Endothelial cell of umbilical vein (primary cell): ENCODE measurements at regions not wholly inside any gene's neighbourhood (a gene's known extent, or its start where the extent isn't known, plus 50 kb on each side); places are given as distances from the start of the nearest gene placed in this dataset.

Experiments used
- BruUV-seq: library from RNA; stranded (reverse); fragments of 400-500 nt; replicated peaks from 2 replicates; lab custom pipeline; 2021; lab: Mats Ljungman, UMichigan
- CTCF ChIA-PET: fragments of 300-600, 350-600 bp; sonication (Branson Sonifier 250); formaldehyde crosslinking; loops from one replicate; lab custom pipeline; 2021; ENCODE audit warnings: antibody characterized with exemption, inconsistent platforms; lab: Charles Lee
- POLR2A ChIA-PET: fragments of 300-600, 350-600 bp; sonication (Branson Sonifier 250); formaldehyde crosslinking; loops from one replicate; lab custom pipeline; 2021; ENCODE audit warnings: antibody characterized with exemption, inconsistent platforms; lab: Charles Lee
- DNase-seq: peaks from one replicate; pipeline ENCODE4 v3.0.0-alpha.2; 2011; ENCODE audit warnings: low read depth, low spot score
- FAIRE-seq: peaks from 2 replicates; lab custom pipeline; 2011; peaks lifted over from hg19 to GRCh38; lab: Jason Lieb, UNC
- H2AFZ ChIP-seq: 2 replicates; pipeline ENCODE4 v1.6.0; 2012; ENCODE audit warnings: low read depth, low read length, control low read depth, inconsistent platforms
- H3K27ac ChIP-seq: 2 replicates; pipeline ENCODE4 v1.5.1; 2011; ENCODE audit warnings: low read depth, mild to moderate bottlenecking, control low read depth, low read length, moderate library complexity; ENCODE audit not compliant: insufficient read depth
- H3K27me3 ChIP-seq, 2 experiments: 2 replicates each; pipeline versions ENCODE4 v1.6.0 to v1.6.1; 2011; ENCODE audit warnings: low read length in 2 of 2, mixed read lengths in 1 of 2; ENCODE audit not compliant: control insufficient read depth in 2 of 2, insufficient read depth in 2 of 2
- H3K36me3 ChIP-seq, 2 experiments: 2 replicates in 1 of 2; 3 replicates in 1 of 2; pipeline ENCODE4 v1.5.1; 2011; ENCODE audit warnings: low read length in 2 of 2, mild to moderate bottlenecking in 1 of 2, moderate library complexity in 1 of 2; ENCODE audit not compliant: control insufficient read depth in 2 of 2, insufficient read depth in 2 of 2; ENCODE audit errors: extremely low read depth in 1 of 2
- H3K4me1 ChIP-seq: 3 replicates; pipeline ENCODE4 v1.5.1; 2011; ENCODE audit warnings: mild to moderate bottlenecking, low read length; ENCODE audit not compliant: control insufficient read depth, insufficient read depth; ENCODE audit errors: extremely low read depth
- H3K4me2 ChIP-seq: 2 replicates; pipeline ENCODE4 v1.6.1; 2011; ENCODE audit warnings: low read length, control low read depth, mixed read lengths; ENCODE audit not compliant: insufficient read depth
- H3K4me3 ChIP-seq, 3 experiments: fragments of 200-600 bp in 1 of 3; sonication (generic), shearing (Covaris generic) in 1 of 3; replicated peaks in 1 of 3; 2 replicates each; pipeline ENCODE4 v1.5.1; 2011 to 2016; ENCODE audit warnings: control low read depth in 3 of 3, low read length in 3 of 3, mild to moderate bottlenecking in 2 of 3, inconsistent platforms in 1 of 3, low read depth in 1 of 3, moderate library complexity in 1 of 3; ENCODE audit not compliant: insufficient read depth in 1 of 3
- H3K79me2 ChIP-seq: 2 replicates; pipeline ENCODE4 v1.6.0; 2012; ENCODE audit warnings: low read length, inconsistent platforms; ENCODE audit not compliant: control insufficient read depth, insufficient read depth
- H3K9ac ChIP-seq: replicated peaks from 2 replicates; pipeline ENCODE3; 2011; ENCODE audit warnings: low read length, control low read depth; ENCODE audit not compliant: insufficient read depth; ENCODE audit errors: extremely low read depth
- H3K9me1 ChIP-seq: replicated peaks from 3 replicates; pipeline ENCODE4 v1.6.0; 2011; ENCODE audit warnings: mild to moderate bottlenecking, low read length; ENCODE audit not compliant: control insufficient read depth, insufficient read depth; ENCODE audit errors: extremely low read depth
- H3K9me3 ChIP-seq: replicated peaks from 2 replicates; pipeline ENCODE4 v1.5.1; 2012; ENCODE audit warnings: low read length, inconsistent platforms; ENCODE audit not compliant: control insufficient read depth, insufficient read depth
- H4K20me1 ChIP-seq: replicated peaks from 2 replicates; pipeline ENCODE3; 2011; ENCODE audit warnings: mild to moderate bottlenecking, low read length; ENCODE audit not compliant: control insufficient read depth, insufficient read depth; ENCODE audit errors: extremely low read depth
- CTCF ChIP-seq, 2 donors: IDR thresholded peaks; 1 replicate in 1 of 2; 2 replicates in 1 of 2; pipeline ENCODE4 v1.5.1; 2011; ENCODE audit warnings: low read length in 2 of 2, mild to moderate bottlenecking in 2 of 2, moderate library complexity in 2 of 2, control low read depth in 1 of 2, inconsistent platforms in 1 of 2, low read depth in 1 of 2; ENCODE audit not compliant: insufficient read depth in 1 of 2; ENCODE audit errors: extremely low read depth in 1 of 2
- EZH2 ChIP-seq: IDR thresholded peaks from 2 replicates; pipeline ENCODE4 v1.6.1; 2012; ENCODE audit warnings: borderline replicate concordance, low read depth, mild to moderate bottlenecking, moderate library complexity, low read length, inconsistent platforms; ENCODE audit not compliant: severe bottlenecking
- FOS ChIP-seq: IDR thresholded peaks from 2 replicates; pipeline ENCODE4 v1.6.1; 2011; ENCODE audit warnings: mild to moderate bottlenecking, low read length, moderate library complexity, borderline replicate concordance; ENCODE audit not compliant: insufficient read depth
- GATA2 ChIP-seq: IDR thresholded peaks from 2 replicates; pipeline ENCODE4 v1.7.0; 2011; ENCODE audit warnings: low read depth, mild to moderate bottlenecking, moderate library complexity, mixed read lengths, low read length; ENCODE audit not compliant: insufficient read length, insufficient read depth
- JUN ChIP-seq: IDR thresholded peaks from 2 replicates; pipeline ENCODE4 v1.6.1; 2011; ENCODE audit warnings: borderline replicate concordance, low read depth; ENCODE audit not compliant: insufficient read length, insufficient read depth
- MAX ChIP-seq: IDR thresholded peaks from 2 replicates; pipeline ENCODE4 v1.6.1; 2011; ENCODE audit not compliant: insufficient read depth, insufficient read length
- MYC ChIP-seq: IDR thresholded peaks from one replicate; pipeline ENCODE4 v1.6.1; 2011; ENCODE audit warnings: mild to moderate bottlenecking, low read depth, low read length
- POLR2A ChIP-seq: IDR thresholded peaks from 2 replicates; pipeline ENCODE4 v1.6.1; 2012; ENCODE audit warnings: low read depth, mild to moderate bottlenecking, control low read depth, low read length
- POLR2AphosphoS5 ChIP-seq: IDR thresholded peaks from 2 replicates; pipeline ENCODE4 v1.6.1; 2012; ENCODE audit warnings: low read depth, mild to moderate bottlenecking, control low read depth, low read length, moderate library complexity; ENCODE audit not compliant: insufficient read depth
- dilution Hi-C: fragments of 300-500 bp; cut with MboI; formaldehyde crosslinking; loops from one replicate; pipeline ENCODE4 v1.15.0; 2019; ENCODE audit warnings: low sequenced_read_pairs; ENCODE audit not compliant: extremely low pct_ligation_motif_present
- intact Hi-C: fragments of 100-400 bp; cut with micrococcal nuclease; formaldehyde crosslinking; loops from one replicate; pipeline ENCODE4 v1.10.0; 2022

DNA sequence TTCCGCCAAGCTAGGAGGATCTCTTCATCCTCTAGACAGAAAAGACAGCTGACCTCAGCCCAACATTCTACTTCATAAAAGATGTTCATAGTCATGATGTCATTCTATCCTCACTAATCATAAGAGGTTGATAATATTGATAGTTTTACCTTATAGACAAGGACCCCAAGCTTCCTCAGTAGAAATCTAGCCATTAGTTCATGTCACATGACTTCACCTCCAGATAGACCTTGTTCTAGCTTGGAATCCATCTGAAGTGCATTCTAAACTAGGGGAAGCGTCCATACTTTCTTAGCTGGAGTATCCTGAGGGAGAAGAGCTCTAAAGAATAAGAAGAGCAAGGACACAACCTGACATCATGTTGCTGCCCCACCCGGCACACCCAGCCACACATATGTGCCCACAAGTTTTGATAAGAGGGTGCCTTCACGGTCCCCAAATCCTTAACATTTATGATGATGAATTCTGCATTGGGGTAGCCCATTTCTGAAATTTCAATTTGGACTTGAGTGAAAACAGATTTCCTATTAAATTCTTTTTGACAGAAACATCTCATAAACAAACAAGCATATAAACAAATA, 292.5 kb upstream of the STXBP5 start:
- BruUV-seq: no TSS peak
- no peaks in the 10 kb centered on the region for H3K27me3 ChIP-seq
- no peaks in the 10 kb centered on the region for H3K36me3 ChIP-seq
- dilution Hi-C loops: no loop called here
- H4K20me1 ChIP-seq: no peaks in the 10 kb centered on the region
- no peak overlapping the region for H3K9ac ChIP-seq
- DNase-seq (no peak), FAIRE-seq (no peak)
- H3K4me3 ChIP-seq: no peak overlapping the region
- POLR2A ChIA-PET: no interaction called here
- TF ChIP-seq FOS: no peak
- no peak for TF ChIP-seq MAX
- TF ChIP-seq POLR2AphosphoS5: no peak
- no peak for TF ChIP-seq CTCF (IDR thresholded peaks at IDR 0.05; ENCODE audit: extremely low read depth in 1 of 2, insufficient read depth in 1 of 2, low read depth in 1 of 2, low read length in 2 of 2)
- no peak for TF ChIP-seq GATA2
- TF ChIP-seq JUN: no peak
- TF ChIP-seq POLR2A: no peak
- no peak for TF ChIP-seq MYC
- no peak for TF ChIP-seq EZH2
- no peak overlapping the region for H2AFZ ChIP-seq
- H3K79me2 ChIP-seq: no peaks in the 10 kb centered on the region
- no peak overlapping the region for H3K4me2 ChIP-seq
- intact Hi-C loops: loop anchor here (10.0 kb wide), 2 partner anchors 367 to 557 kb away; partner anchors contain the start of gene RAB32
- H3K27ac ChIP-seq: no peak overlapping the region
- CTCF ChIA-PET: interaction anchor here (1.8 kb wide), 1 partner anchor 9 kb away, joined by 4 read pairs; no protein-coding TSS in a partner anchor
- H3K4me1 ChIP-seq: peaks cover 39% of the 10 kb centered on the region
- H3K9me1 ChIP-seq: no peaks in the 10 kb centered on the region
- no peaks in the 10 kb centered on the region for H3K9me3 ChIP-seq
